Uterus (tissue), 3 donors: ENCODE measurements at regions not wholly inside any gene's neighbourhood (a gene's known extent, or its start where the extent isn't known, plus 50 kb on each side); places are given as distances from the start of the nearest gene placed in this dataset.

Experiments
- DNase-seq, 2 donors: peaks; one replicate each; pipeline ENCODE4 v3.0.0-alpha.2; 2019 to 2020
- H3K27ac ChIP-seq, 2 donors: fragments of 200-600 bp; sonication (generic); 1 replicate in 1 of 2; 2 replicates in 1 of 2; pipeline ENCODE4 v1.5.1; 2016 to 2018
- H3K27me3 ChIP-seq, 2 donors: fragments of 200-600 bp; sonication (generic); one replicate each; pipeline ENCODE4 v1.5.1; 2018 to 2019; ENCODE audit warnings: control low read depth in 1 of 2
- H3K36me3 ChIP-seq, 2 donors: fragments of 200-600 bp; sonication (generic); one replicate each; pipeline ENCODE4 v1.5.1; 2019; ENCODE audit warnings: control low read depth in 1 of 2
- H3K4me1 ChIP-seq, 2 donors: fragments of 200-600 bp; sonication (generic); one replicate each; pipeline ENCODE4 v1.5.1; 2018 to 2019; ENCODE audit warnings: control low read depth in 1 of 2
- H3K4me3 ChIP-seq, 2 donors: fragments of 200-600 bp; sonication (generic); 1 replicate in 1 of 2; 2 replicates in 1 of 2; pipeline ENCODE4 v1.5.1; 2018 to 2019; ENCODE audit warnings: mild to moderate bottlenecking in 1 of 2
- H3K9me3 ChIP-seq, 2 donors: fragments of 200-600 bp; sonication (generic); one replicate each; pipeline ENCODE4 v1.5.1; 2019; ENCODE audit warnings: control low read depth in 1 of 2
- CTCF ChIP-seq, 4 experiments: fragments of 200-600 bp in 2 of 4; fragments of 450-650 bp in 2 of 4; sonication (generic) in 2 of 4; IDR thresholded peaks; one replicate each; pipeline ENCODE4 v1.5.1; 2016 to 2019; ENCODE audit warnings: antibody characterized with exemption in 4 of 4, mild to moderate bottlenecking in 2 of 4, moderate library complexity in 1 of 4
- POLR2A ChIP-seq, 2 donors: fragments of 450-650 bp; IDR thresholded peaks; one replicate each; pipeline ENCODE4 v1.6.1; 2016; ENCODE audit warnings: antibody characterized with exemption in 2 of 2, mild to moderate bottlenecking in 1 of 2, moderate library complexity in 1 of 2
- intact Hi-C: fragments of 100-400 bp; cut with DNase I; formaldehyde crosslinking; loops from one replicate; pipeline ENCODE4 v1.15.1; 2023; ENCODE audit warnings: low total_unique reads
- donor health status: DM: yes; HTN: yes; CAD: no.

- Histone ChIP-seq H3K4me1 (no peaks in the 10 kb centered on the region), H3K9me3 (no peaks in the 10 kb centered on the region), H3K4me3 (no peak overlapping the region), H3K36me3 (no peaks in the 10 kb centered on the region), H3K27me3 (no peaks in the 10 kb centered on the region), H3K27ac (no peak overlapping the region)
- DNase-seq = no peak
- TF ChIP-seq POLR2A (IDR thresholded peaks at IDR 0.05) = no peak
- no peak for TF ChIP-seq CTCF (IDR thresholded peaks at IDR 0.05)
- intact Hi-C loops = no loop called here
These were observed 207.7 kb upstream of the DACH1 start for GRCh38 chr13:72074663-72075062.

GRCh38 chr13:72072261-72072660 lies 205.3 kb upstream of the DACH1 start:
- DNase-seq = no peak
- Histone ChIP-seq H3K4me1 (no peaks in the 10 kb centered on the region), H3K27me3 (no peaks in the 10 kb centered on the region), H3K4me3 (no peak overlapping the region), H3K27ac (no peak overlapping the region), H3K36me3 (no peaks in the 10 kb centered on the region), H3K9me3 (no peaks in the 10 kb centered on the region)
- TF ChIP-seq CTCF (IDR thresholded peaks at IDR 0.05) (no peak), POLR2A (IDR thresholded peaks at IDR 0.05) (no peak)
- intact Hi-C loops = no loop called here

GRCh38 chr13:72071713-72072112 lies 204.7 kb upstream of the DACH1 start:
- no peaks in the 10 kb centered on the region for H3K27me3 ChIP-seq
- no peaks in the 10 kb centered on the region for H3K36me3 ChIP-seq
- H3K27ac ChIP-seq = no peak overlapping the region
- H3K4me3 ChIP-seq = no peak overlapping the region
- TF ChIP-seq POLR2A (IDR thresholded peaks at IDR 0.05) (no peak), CTCF (IDR thresholded peaks at IDR 0.05) (no peak)
- no peaks in the 10 kb centered on the region for H3K4me1 ChIP-seq
- DNase-seq = no peak
- no peaks in the 10 kb centered on the region for H3K9me3 ChIP-seq
- intact Hi-C loops = no loop called here

GRCh38 chr13:72062566-72062965 lies 195.6 kb upstream of the DACH1 start:
- TF ChIP-seq CTCF (IDR thresholded peaks at IDR 0.05) (no peak), POLR2A (IDR thresholded peaks at IDR 0.05) (no peak)
- Histone ChIP-seq H3K36me3 (no peaks in the 10 kb centered on the region), H3K9me3 (no peaks in the 10 kb centered on the region), H3K27ac (no peak overlapping the region), H3K4me1 (no peaks in the 10 kb centered on the region), H3K27me3 (no peaks in the 10 kb centered on the region), H3K4me3 (no peak overlapping the region)
- DNase-seq = no peak
- intact Hi-C loops = no loop called here

GRCh38 chr13:72061613-72062012 lies 194.6 kb upstream of the DACH1 start:
- Histone ChIP-seq H3K27me3 (no peaks in the 10 kb centered on the region), H3K4me3 (no peak overlapping the region), H3K27ac (no peak overlapping the region), H3K9me3 (no peaks in the 10 kb centered on the region), H3K4me1 (no peaks in the 10 kb centered on the region), H3K36me3 (no peaks in the 10 kb centered on the region)
- intact Hi-C loops = no loop called here
- no peak for TF ChIP-seq CTCF (IDR thresholded peaks at IDR 0.05)
- TF ChIP-seq POLR2A (IDR thresholded peaks at IDR 0.05) = no peak
- DNase-seq = no peak
